Keratinocyte (primary cell): ENCODE measurements at regions not wholly inside any gene's neighbourhood (a gene's known extent, or its start where the extent isn't known, plus 50 kb on each side); places are given as distances from the start of the nearest gene placed in this dataset.

Experiments used
- DNase-seq: peaks from one replicate; pipeline ENCODE4 v3.0.0-alpha.2; 2011; ENCODE audit warnings: low read depth, missing footprints, low spot score
- FAIRE-seq: peaks from 2 replicates; lab custom pipeline; 2011; peaks lifted over from hg19 to GRCh38; lab: Jason Lieb, UNC
- H2AFZ ChIP-seq: 2 replicates; pipeline ENCODE4 v1.6.0; 2012; ENCODE audit warnings: low read length, control low read depth, inconsistent platforms; ENCODE audit not compliant: control insufficient read depth
- H3K27ac ChIP-seq: 2 replicates; pipeline ENCODE4 v1.5.1; 2011; ENCODE audit warnings: low read length; ENCODE audit not compliant: control insufficient read depth, insufficient read depth
- H3K27me3 ChIP-seq: 3 replicates; pipeline ENCODE4 v1.6.0; 2011; ENCODE audit warnings: low read length; ENCODE audit not compliant: control insufficient read depth, insufficient read depth; ENCODE audit errors: extremely low read depth
- H3K36me3 ChIP-seq, 2 experiments: 2 replicates in 1 of 2; 3 replicates in 1 of 2; pipeline ENCODE4 v1.5.1; 2011; ENCODE audit warnings: low read length in 2 of 2, mild to moderate bottlenecking in 1 of 2; ENCODE audit not compliant: control insufficient read depth in 2 of 2, insufficient read depth in 2 of 2; ENCODE audit errors: extremely low read depth in 1 of 2
- H3K4me1 ChIP-seq: 3 replicates; pipeline ENCODE4 v1.5.1; 2011; ENCODE audit warnings: low read length; ENCODE audit not compliant: control insufficient read depth, insufficient read depth; ENCODE audit errors: extremely low read depth
- H3K4me2 ChIP-seq: 3 replicates; pipeline ENCODE4 v1.6.0; 2011; ENCODE audit warnings: low read depth, low read length; ENCODE audit not compliant: control insufficient read depth, insufficient read depth; ENCODE audit errors: extremely low read depth
- H3K4me3 ChIP-seq, 3 experiments: fragments of 200-600 bp in 1 of 3; sonication (generic) in 1 of 3; 2 replicates in 2 of 3; 3 replicates in 1 of 3; pipeline ENCODE4 v1.5.1; 2011 to 2016; ENCODE audit warnings: low read length in 3 of 3, mild to moderate bottlenecking in 3 of 3, control low read depth in 2 of 3, inconsistent platforms in 1 of 3, low read depth in 1 of 3, mixed read lengths in 1 of 3, mixed run types in 1 of 3, moderate library complexity in 1 of 3; ENCODE audit not compliant: control insufficient read depth in 2 of 3, insufficient read depth in 2 of 3; ENCODE audit errors: extremely low read depth in 1 of 3
- H3K79me2 ChIP-seq: 2 replicates; pipeline ENCODE4 v1.6.0; 2012; ENCODE audit warnings: low read length; ENCODE audit not compliant: control insufficient read depth, insufficient read depth
- H3K9ac ChIP-seq: 3 replicates; pipeline ENCODE4 v1.6.0; 2011; ENCODE audit warnings: low read length; ENCODE audit not compliant: control insufficient read depth, insufficient read depth; ENCODE audit errors: extremely low read depth
- H3K9me1 ChIP-seq: 3 replicates; pipeline ENCODE4 v1.6.0; 2011; ENCODE audit warnings: low read length; ENCODE audit not compliant: control insufficient read depth, insufficient read depth; ENCODE audit errors: extremely low read depth
- H3K9me3 ChIP-seq: 2 replicates; pipeline ENCODE4 v1.5.1; 2012; ENCODE audit warnings: low read depth, low read length; ENCODE audit not compliant: control insufficient read depth
- H4K20me1 ChIP-seq: 3 replicates; pipeline ENCODE4 v1.6.0; 2011; ENCODE audit warnings: low read length; ENCODE audit not compliant: control insufficient read depth, insufficient read depth; ENCODE audit errors: extremely low read depth
- EZH2 ChIP-seq: IDR thresholded peaks from one replicate; pipeline ENCODE4 v1.6.1; 2012; ENCODE audit warnings: inconsistent platforms, mild to moderate bottlenecking, low read length, moderate library complexity
- dilution Hi-C: fragments of 300-500 bp; cut with MboI; formaldehyde crosslinking; loops from one replicate; pipeline ENCODE4 v1.7.0; 2020; ENCODE audit warnings: low sequenced_read_pairs; ENCODE audit not compliant: extremely low pct_ligation_motif_present
- TF ChIP-seq, protein P1 (sequence below), 3 experiments: IDR thresholded peaks in 1 of 3; conservative IDR thresholded peaks in 1 of 3; optimal IDR thresholded peaks in 1 of 3; 2 replicates in 2 of 3; 3 replicates in 1 of 3; pipeline versions ENCODE3 to v1.5.1; 2011; ENCODE audit warnings: low read length in 3 of 3, mild to moderate bottlenecking in 3 of 3, moderate library complexity in 2 of 3, control low read depth in 1 of 3, inconsistent platforms in 1 of 3; ENCODE audit not compliant: insufficient read depth in 2 of 3; ENCODE audit errors: extremely low read depth in 1 of 3

- Histone ChIP-seq H3K27me3 (no peaks in the 10 kb centered on the region), H3K4me3 (no peak overlapping the region), H3K27ac (no peak overlapping the region), H3K9ac (no peak overlapping the region), H3K9me1 (no peaks in the 10 kb centered on the region), H4K20me1 (no peaks in the 10 kb centered on the region), H3K4me1 (no peaks in the 10 kb centered on the region), H3K36me3 (no peaks in the 10 kb centered on the region), H3K9me3 (no peaks in the 10 kb centered on the region), H3K79me2 (no peaks in the 10 kb centered on the region), H3K4me2 (no peak overlapping the region), H2AFZ (no peak overlapping the region)
- dilution Hi-C loops, result loop anchor here (25.0 kb wide), 1 partner anchor 372 kb away; no protein-coding TSS in a partner anchor
- FAIRE-seq, result no peak
- TF ChIP-seq EZH2, result no peak
- TF ChIP-seq, protein P1, sequence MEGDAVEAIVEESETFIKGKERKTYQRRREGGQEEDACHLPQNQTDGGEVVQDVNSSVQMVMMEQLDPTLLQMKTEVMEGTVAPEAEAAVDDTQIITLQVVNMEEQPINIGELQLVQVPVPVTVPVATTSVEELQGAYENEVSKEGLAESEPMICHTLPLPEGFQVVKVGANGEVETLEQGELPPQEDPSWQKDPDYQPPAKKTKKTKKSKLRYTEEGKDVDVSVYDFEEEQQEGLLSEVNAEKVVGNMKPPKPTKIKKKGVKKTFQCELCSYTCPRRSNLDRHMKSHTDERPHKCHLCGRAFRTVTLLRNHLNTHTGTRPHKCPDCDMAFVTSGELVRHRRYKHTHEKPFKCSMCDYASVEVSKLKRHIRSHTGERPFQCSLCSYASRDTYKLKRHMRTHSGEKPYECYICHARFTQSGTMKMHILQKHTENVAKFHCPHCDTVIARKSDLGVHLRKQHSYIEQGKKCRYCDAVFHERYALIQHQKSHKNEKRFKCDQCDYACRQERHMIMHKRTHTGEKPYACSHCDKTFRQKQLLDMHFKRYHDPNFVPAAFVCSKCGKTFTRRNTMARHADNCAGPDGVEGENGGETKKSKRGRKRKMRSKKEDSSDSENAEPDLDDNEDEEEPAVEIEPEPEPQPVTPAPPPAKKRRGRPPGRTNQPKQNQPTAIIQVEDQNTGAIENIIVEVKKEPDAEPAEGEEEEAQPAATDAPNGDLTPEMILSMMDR (optimal IDR thresholded peaks at IDR 0.05 in 1 of 3, IDR thresholded peaks at IDR 0.05 in 1 of 3, conservative IDR thresholded peaks at IDR 0.05 in 1 of 3; ENCODE audit: extremely low read depth in 1 of 3, insufficient read depth in 2 of 3, low read length in 3 of 3), result no peak
- DNase-seq, result no peak
Measured at GRCh38 chr11:4190519-4190918, 95.9 kb downstream of the RRM1 start.

DNA sequence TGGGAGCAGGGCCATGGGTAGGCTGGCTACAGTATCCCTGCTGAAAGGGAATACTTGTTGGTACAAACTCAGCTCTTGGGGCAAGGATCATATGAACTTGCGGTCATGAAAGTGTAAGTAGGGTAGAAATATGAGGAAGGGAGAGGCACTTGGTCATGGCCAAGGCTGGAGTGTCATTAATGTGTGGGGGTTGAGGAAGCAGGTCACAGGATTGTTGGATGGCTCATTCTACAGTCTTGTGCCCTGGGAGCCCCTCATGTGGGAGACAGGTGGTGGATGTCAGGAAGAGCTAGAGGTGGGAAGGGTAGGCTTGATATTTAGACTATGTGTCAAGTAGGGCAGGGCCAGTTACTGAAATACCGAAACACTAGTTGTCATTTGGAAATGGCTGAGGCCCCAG is 95.5 kb downstream of the RRM1 start:
- no peak for DNase-seq

More for the DNA sequence above, 95.5 kb downstream of the RRM1 start:
- dilution Hi-C loops, result loop anchor here (25.0 kb wide), 1 partner anchor 372 kb away; no protein-coding TSS in a partner anchor
- TF ChIP-seq EZH2, result no peak
- TF ChIP-seq, protein P1 (optimal IDR thresholded peaks at IDR 0.05 in 1 of 3, IDR thresholded peaks at IDR 0.05 in 1 of 3, conservative IDR thresholded peaks at IDR 0.05 in 1 of 3; ENCODE audit: extremely low read depth in 1 of 3, insufficient read depth in 2 of 3, low read length in 3 of 3), result no peak
- Histone ChIP-seq H3K4me1 (no peaks in the 10 kb centered on the region), H2AFZ (no peak overlapping the region), H3K4me3 (no peak overlapping the region), H3K9ac (no peak overlapping the region), H3K79me2 (no peaks in the 10 kb centered on the region), H3K9me3 (no peaks in the 10 kb centered on the region), H3K9me1 (no peaks in the 10 kb centered on the region), H3K27ac (no peak overlapping the region), H4K20me1 (no peaks in the 10 kb centered on the region), H3K27me3 (no peaks in the 10 kb centered on the region), H3K36me3 (no peaks in the 10 kb centered on the region), H3K4me2 (no peak overlapping the region)
- no peak for FAIRE-seq
